CD14-positive monocyte (primary cell): ENCODE measurements at regions not wholly inside any gene's neighbourhood (a gene's known extent, or its start where the extent isn't known, plus 50 kb on each side); places are given as distances from the start of the nearest gene placed in this dataset.

Experiments
- DNase-seq, 3 donors: peaks; one replicate each; pipeline ENCODE4 v3.0.0-alpha.2; 2011 to 2022
- H2AFZ ChIP-seq: 2 replicates; pipeline ENCODE4 v1.6.0; 2012; ENCODE audit warnings: mild to moderate bottlenecking, low read depth, low read length, inconsistent platforms; ENCODE audit not compliant: insufficient read depth, poor library complexity, severe bottlenecking
- H3K27ac ChIP-seq, 2 donors: 1 replicate in 1 of 2; 2 replicates in 1 of 2; pipeline ENCODE4 v1.5.1; 2012 to 2013; ENCODE audit warnings: low read length in 2 of 2, control low read depth in 1 of 2, inconsistent platforms in 1 of 2, low read depth in 1 of 2, mild to moderate bottlenecking in 1 of 2
- H3K27me3 ChIP-seq, 2 donors: one replicate each; pipeline versions ENCODE4 v1.6.0 to v1.6.1; 2011 to 2013; ENCODE audit warnings: low read length in 2 of 2; ENCODE audit not compliant: control insufficient read depth in 2 of 2, insufficient read depth in 2 of 2
- H3K36me3 ChIP-seq, 2 donors: replicated peaks in 1 of 2; 1 replicate in 1 of 2; 2 replicates in 1 of 2; pipeline versions ENCODE4 v1.5.1 to v1.6.1; 2012 to 2013; ENCODE audit warnings: low read length in 2 of 2, control low read depth in 1 of 2, inconsistent platforms in 1 of 2, mild to moderate bottlenecking in 1 of 2; ENCODE audit not compliant: insufficient read depth in 2 of 2, control insufficient read depth in 1 of 2
- H3K4me1 ChIP-seq, 2 donors: 1 replicate in 1 of 2; 2 replicates in 1 of 2; pipeline versions ENCODE4 v1.5.1 to v1.6.1; 2012 to 2013; ENCODE audit warnings: low read length in 2 of 2, control low read depth in 1 of 2, inconsistent platforms in 1 of 2, mild to moderate bottlenecking in 1 of 2, moderate library complexity in 1 of 2; ENCODE audit not compliant: insufficient read depth in 2 of 2, control insufficient read depth in 1 of 2
- H3K4me2 ChIP-seq: replicated peaks from 2 replicates; pipeline ENCODE3; 2012; ENCODE audit warnings: low read length, moderate library complexity, mild to moderate bottlenecking; ENCODE audit not compliant: poor library complexity, severe bottlenecking; ENCODE audit errors: extremely low read depth
- H3K4me3 ChIP-seq, 3 experiments: fragments of 200-600 bp in 1 of 3; sonication (generic) in 1 of 3; replicated peaks in 1 of 3; 1 replicate in 2 of 3; 2 replicates in 1 of 3; pipeline ENCODE4 v1.5.1; 2011 to 2013; ENCODE audit warnings: low read length in 3 of 3, mild to moderate bottlenecking in 3 of 3, control low read depth in 2 of 3, low read depth in 2 of 3, inconsistent platforms in 1 of 3, moderate library complexity in 1 of 3
- H3K79me2 ChIP-seq: 2 replicates; pipeline ENCODE4 v1.6.0; 2012; ENCODE audit warnings: mild to moderate bottlenecking, control low read depth, inconsistent platforms, low read length, moderate library complexity; ENCODE audit not compliant: insufficient read depth
- H3K9ac ChIP-seq: 2 replicates; pipeline ENCODE4 v1.6.0; 2017; ENCODE audit warnings: low read length, mild to moderate bottlenecking; ENCODE audit not compliant: insufficient read depth, poor library complexity, severe bottlenecking
- H3K9me3 ChIP-seq, 2 donors: replicated peaks in 1 of 2; 1 replicate in 1 of 2; 2 replicates in 1 of 2; pipeline versions ENCODE4 v1.5.1 to v1.6.1; 2012 to 2013; ENCODE audit warnings: low read length in 2 of 2, control low read depth in 1 of 2; ENCODE audit not compliant: control insufficient read depth in 1 of 2, insufficient read depth in 1 of 2
- H4K20me1 ChIP-seq: 2 replicates; pipeline ENCODE4 v1.6.0; 2012; ENCODE audit warnings: mild to moderate bottlenecking, low read length, control low read depth, moderate library complexity; ENCODE audit not compliant: insufficient read depth
- H3K27ac Mint-ChIP-seq, 7 donors: one replicate each; pipeline ENCODE4 v1.8.0; 2020; ENCODE audit warnings: mild to moderate bottlenecking in 7 of 7, mixed read lengths in 7 of 7, moderate library complexity in 6 of 7, inconsistent platforms in 2 of 7
- H3K27me3 Mint-ChIP-seq, 3 donors: one replicate each; pipeline ENCODE4 v1.8.0; 2021 to 2022; ENCODE audit warnings: low read depth in 3 of 3, mild to moderate bottlenecking in 3 of 3, mixed read lengths in 3 of 3, moderate library complexity in 3 of 3, inconsistent platforms in 1 of 3
- H3K36me3 Mint-ChIP-seq, 2 donors: one replicate each; pipeline ENCODE4 v1.8.0; 2020; ENCODE audit warnings: mixed read lengths in 2 of 2, inconsistent platforms in 1 of 2, mild to moderate bottlenecking in 1 of 2
- H3K4me1 Mint-ChIP-seq: one replicate; pipeline ENCODE4 v1.8.0; 2020; ENCODE audit warnings: mild to moderate bottlenecking, mixed read lengths
- H3K4me3 Mint-ChIP-seq, 2 donors: one replicate each; pipeline ENCODE4 v1.8.0; 2020; ENCODE audit warnings: mild to moderate bottlenecking in 2 of 2, mixed read lengths in 2 of 2, moderate library complexity in 1 of 2
- H3K9me3 Mint-ChIP-seq, 7 donors: one replicate each; pipeline ENCODE4 v1.8.0; 2020 to 2022; ENCODE audit warnings: mixed read lengths in 7 of 7, mild to moderate bottlenecking in 6 of 7, moderate library complexity in 6 of 7, inconsistent platforms in 2 of 7
- CTCF ChIP-seq: fragments of 200-600 bp; IDR thresholded peaks from one replicate; pipeline ENCODE4 v1.8.0; 2022; ENCODE audit warnings: antibody characterized with exemption, mild to moderate bottlenecking
- WGBS: methylation state at CpG from one replicate; pipeline ENCODE4 v1.1.5; 2013; ENCODE audit warnings: missing lambda C conversion rate; ENCODE audit not compliant: insufficient coverage; 5-methylcytosine and 5-hydroxymethylcytosine counted together
- intact Hi-C, 2 donors: fragments of 100-400 bp; cut with micrococcal nuclease; formaldehyde crosslinking; loops; one replicate each; pipeline versions ENCODE4 v1.15.0 to v1.15.1; 2023

GRCh38 chr2:103462712-103463111 is 700.9 kb downstream of the TMEM182 start:
- H3K36me3 Mint-ChIP-seq: no peaks in the 10 kb centered on the region
- TF ChIP-seq CTCF: no peak
- Histone ChIP-seq H3K9me3 (peaks cover 0 to 5% of the 10 kb centered on the region in 2 donors), H3K4me3 (no peak overlapping the region), H3K9ac (no peak overlapping the region), H3K27ac (no peak overlapping the region), H3K27me3 (no peaks in the 10 kb centered on the region), H3K4me1 (no peaks in the 10 kb centered on the region), H3K36me3 (no peaks in the 10 kb centered on the region), H2AFZ (no peak overlapping the region), H3K79me2 (no peaks in the 10 kb centered on the region), H4K20me1 (no peaks in the 10 kb centered on the region), H3K4me2 (no peak overlapping the region)
- no peak for DNase-seq
- no peak overlapping the region for H3K27ac Mint-ChIP-seq
- no peak overlapping the region for H3K4me3 Mint-ChIP-seq
- WGBS: 84% methylated on average over 2 of the region's 2 CpGs
- no peaks in the 10 kb centered on the region for H3K4me1 Mint-ChIP-seq
- H3K27me3 Mint-ChIP-seq: no peaks in the 10 kb centered on the region
- intact Hi-C loops: no loop called here
- H3K9me3 Mint-ChIP-seq: peaks cover 0 to 12% (median 3%) of the 10 kb centered on the region in 7 donors

- whole genome bisulfite sequencing: 90% methylated on average over 2 of the region's 7 CpGs
- Mint-ChIP-seq H3K4me1 (no peaks in the 10 kb centered on the region), H3K36me3 (no peaks in the 10 kb centered on the region), H3K27ac (no peak overlapping the region), H3K9me3 (peaks cover 0 to 12% (median 3%) of the 10 kb centered on the region in 7 donors), H3K4me3 (no peak overlapping the region), H3K27me3 (no peaks in the 10 kb centered on the region)
- Histone ChIP-seq H3K27ac (no peak overlapping the region), H3K4me1 (no peaks in the 10 kb centered on the region), H2AFZ (no peak overlapping the region), H3K27me3 (no peaks in the 10 kb centered on the region), H3K9me3 (peaks cover 0 to 5% of the 10 kb centered on the region in 2 donors), H3K4me2 (no peak overlapping the region), H3K79me2 (no peaks in the 10 kb centered on the region), H3K9ac (no peak overlapping the region), H4K20me1 (no peaks in the 10 kb centered on the region), H3K36me3 (no peaks in the 10 kb centered on the region), H3K4me3 (no peak overlapping the region)
- DNase-seq: no peak
- no peak for TF ChIP-seq CTCF
- intact Hi-C loops: no loop called here
Measured at GRCh38 chr2:103464831-103465230, 703.0 kb downstream of the TMEM182 start.
